HCT116 (cell line): ENCODE measurements at regions not wholly inside any gene's neighbourhood (a gene's known extent, or its start where the extent isn't known, plus 50 kb on each side); places are given as distances from the start of the nearest gene placed in this dataset.

Experiments used
- ATAC-seq: fragments of 200-7000 bp; cut with Tn5 transposase; 2 replicates; pipeline ENCODE4 v1.9.1; 2020; ENCODE audit warnings: mild to moderate bottlenecking, moderate library complexity
- BruUV-seq: library from RNA; stranded (reverse); fragments of 400-500 nt; replicated peaks from 2 replicates; lab custom pipeline; 2021; lab: Mats Ljungman, UMichigan
- CTCF ChIA-PET: fragments of 300-600 bp; sonication (Branson Sonifier 250); formaldehyde crosslinking; loops from one replicate; lab custom pipeline; 2021; ENCODE audit warnings: antibody characterized with exemption; lab: Charles Lee
- POLR2A ChIA-PET: fragments of 300-600, 350-600 bp; sonication (Branson Sonifier 250); formaldehyde crosslinking; loops from one replicate; lab custom pipeline; 2021; ENCODE audit warnings: antibody characterized with exemption; lab: Charles Lee
- RAD21 ChIA-PET, 2 experiments: fragments of 300-600 bp; sonication (Branson Sonifier 250); formaldehyde crosslinking; loops; one replicate each; lab custom pipeline; 2023; ENCODE audit warnings: low total read pairs in 2 of 2; ENCODE audit not compliant: uncharacterized antibody in 2 of 2, unreplicated experiment in 2 of 2, low non-redundant PET in 1 of 2; lab: Charles Lee
- DNase-seq: peaks from one replicate; pipeline ENCODE4 v3.0.0-alpha.2; 2010; ENCODE audit warnings: low read depth, low spot score
- H2AFZ ChIP-seq: fragments of 200-600 bp; shearing (Covaris generic), sonication (generic); 2 replicates; pipeline ENCODE4 v1.6.1; 2017; ENCODE audit warnings: low read depth, mixed run types, mixed read lengths, antibody characterized with exemption, low read length; ENCODE audit not compliant: poor library complexity, severe bottlenecking
- H3K27ac ChIP-seq: 2 replicates; pipeline ENCODE4 v1.5.1; 2012; ENCODE audit warnings: low read depth, low read length
- H3K27me3 ChIP-seq: fragments of 200-600 bp; sonication (generic); 2 replicates; pipeline ENCODE4 v1.6.1; 2016; ENCODE audit warnings: mixed run types, low read length, mixed read lengths; ENCODE audit not compliant: insufficient read depth
- H3K36me3 ChIP-seq, 2 experiments: fragments of 200-500 bp in 1 of 2; fragments of 200-600 bp in 1 of 2; sonication (Bioruptor generic) in 1 of 2; sonication (generic) in 1 of 2; 2 replicates each; pipeline versions ENCODE4 v1.5.1 to v1.6.1; 2014 to 2016; ENCODE audit warnings: low read length in 2 of 2, inconsistent platforms in 1 of 2, mixed read lengths in 1 of 2, mixed run types in 1 of 2; ENCODE audit not compliant: insufficient read depth in 2 of 2, control insufficient read depth in 1 of 2
- H3K4me1 ChIP-seq, 2 experiments: fragments of 200-600 bp in 1 of 2; sonication (generic) in 1 of 2; 2 replicates each; pipeline versions ENCODE4 v1.5.1 to v1.6.1; 2012 to 2017; ENCODE audit warnings: low read length in 2 of 2, inconsistent platforms in 1 of 2, mild to moderate bottlenecking in 1 of 2, mixed read lengths in 1 of 2, mixed run types in 1 of 2, moderate library complexity in 1 of 2; ENCODE audit not compliant: insufficient read depth in 2 of 2, control insufficient read depth in 1 of 2
- H3K4me2 ChIP-seq: fragments of 200-600 bp; sonication (generic); 2 replicates; pipeline ENCODE4 v1.6.1; 2017; ENCODE audit warnings: mixed run types, low read length, mixed read lengths
- H3K4me3 ChIP-seq, 2 experiments: fragments of 200-600 bp in 1 of 2; sonication (generic) in 1 of 2; replicated peaks in 1 of 2; 2 replicates each; pipeline ENCODE4 v1.5.1; 2011 to 2016; ENCODE audit warnings: low read length in 2 of 2, control low read depth in 1 of 2, low read depth in 1 of 2, mild to moderate bottlenecking in 1 of 2, mixed read lengths in 1 of 2, mixed run types in 1 of 2
- H3K79me2 ChIP-seq: fragments of 200-600 bp; sonication (generic); 2 replicates; pipeline ENCODE4 v1.6.1; 2017; ENCODE audit warnings: mild to moderate bottlenecking, mixed run types, low read length, moderate library complexity, mixed read lengths; ENCODE audit not compliant: insufficient read depth
- H3K9ac ChIP-seq: fragments of 200-600 bp; sonication (generic); 2 replicates; pipeline ENCODE4 v1.6.1; 2016; ENCODE audit warnings: low read length, mixed read lengths
- H3K9me2 ChIP-seq: fragments of 200-600 bp; sonication (generic), shearing (Covaris generic); 2 replicates; pipeline ENCODE4 v1.6.1; 2017; ENCODE audit warnings: mixed run types, mild to moderate bottlenecking, moderate library complexity; ENCODE audit not compliant: insufficient read depth
- H3K9me3 ChIP-seq, 2 experiments: fragments of 200-500 bp in 1 of 2; fragments of 200-600 bp in 1 of 2; sonication (Bioruptor generic) in 1 of 2; sonication (generic) in 1 of 2; 2 replicates each; pipeline ENCODE4 v1.6.1; 2014 to 2017; ENCODE audit warnings: low read length in 2 of 2, mixed read lengths in 2 of 2, inconsistent platforms in 1 of 2, low read depth in 1 of 2, mild to moderate bottlenecking in 1 of 2, mixed run types in 1 of 2, moderate library complexity in 1 of 2; ENCODE audit not compliant: control insufficient read depth in 1 of 2, insufficient read depth in 1 of 2
- H4K20me1 ChIP-seq: fragments of 200-600 bp; sonication (generic), shearing (Covaris generic); 2 replicates; pipeline ENCODE4 v1.6.1; 2017; ENCODE audit warnings: mixed run types, mild to moderate bottlenecking, moderate library complexity; ENCODE audit not compliant: insufficient read depth
- ATF3 ChIP-seq: IDR thresholded peaks from 2 replicates; pipeline ENCODE4 v1.6.1; 2012
- CBX3 ChIP-seq: IDR thresholded peaks from 2 replicates; pipeline ENCODE4 v1.6.1; 2012; ENCODE audit warnings: low read depth
- CTCF ChIP-seq, 3 experiments: fragments of 200-600 bp in 1 of 3; sonication (generic) in 1 of 3; IDR thresholded peaks in 2 of 3; conservative IDR thresholded peaks in 1 of 3; 2 replicates each; pipeline ENCODE4 v1.5.1; 2012 to 2017; ENCODE audit warnings: low read depth in 2 of 3, low read length in 2 of 3, antibody characterized with exemption in 1 of 3, borderline replicate concordance in 1 of 3, control low read depth in 1 of 3, mild to moderate bottlenecking in 1 of 3, mixed read lengths in 1 of 3, mixed run types in 1 of 3, moderate library complexity in 1 of 3; ENCODE audit not compliant: insufficient read depth in 1 of 3
- EGR1 ChIP-seq: IDR thresholded peaks from 2 replicates; pipeline ENCODE4 v1.6.1; 2012; ENCODE audit warnings: low read depth
- ELF1 ChIP-seq: IDR thresholded peaks from 2 replicates; pipeline ENCODE4 v1.6.1; 2012; ENCODE audit warnings: low read depth, borderline replicate concordance
- EZH2 ChIP-seq: fragments of 200-600 bp; sonication (generic); IDR thresholded peaks from 2 replicates; pipeline ENCODE4 v1.6.1; 2017; ENCODE audit warnings: antibody characterized with exemption, mixed run types
- EZH2phosphoT487 ChIP-seq: fragments of 200-600 bp; IDR thresholded peaks from 2 replicates; pipeline ENCODE4 v1.6.1; 2018; ENCODE audit warnings: antibody characterized with exemption, borderline replicate concordance
- FOSL1 ChIP-seq: IDR thresholded peaks from 2 replicates; pipeline ENCODE4 v1.6.1; 2012; ENCODE audit warnings: low read depth
- JUND ChIP-seq: IDR thresholded peaks from 2 replicates; pipeline ENCODE4 v1.6.1; 2012
- MAX ChIP-seq: IDR thresholded peaks from 2 replicates; pipeline ENCODE4 v1.6.1; 2012
- POLR2A ChIP-seq: IDR thresholded peaks from 2 replicates; pipeline ENCODE4 v1.7.0; 2011; ENCODE audit warnings: borderline replicate concordance; ENCODE audit not compliant: insufficient read depth, insufficient read length; ENCODE audit errors: extremely low read depth
- RAD21 ChIP-seq: IDR thresholded peaks from 2 replicates; pipeline ENCODE4 v1.6.1; 2012; ENCODE audit warnings: low read depth, mild to moderate bottlenecking
- REST ChIP-seq: IDR thresholded peaks from 2 replicates; pipeline ENCODE4 v1.6.1; 2012; ENCODE audit warnings: low read depth
- SIN3A ChIP-seq: IDR thresholded peaks from 2 replicates; pipeline ENCODE4 v1.6.1; 2012; ENCODE audit warnings: low read depth
- SP1 ChIP-seq: IDR thresholded peaks from 2 replicates; pipeline ENCODE4 v1.6.1; 2012; ENCODE audit warnings: low read depth
- SRF ChIP-seq: IDR thresholded peaks from 2 replicates; pipeline ENCODE4 v1.6.1; 2012; ENCODE audit warnings: low read depth
- YY1 ChIP-seq: IDR thresholded peaks from 2 replicates; pipeline ENCODE4 v1.6.1; 2011; ENCODE audit warnings: low read length, low read depth, moderate library complexity, mild to moderate bottlenecking; ENCODE audit not compliant: insufficient replicate concordance; ENCODE audit errors: extremely low read depth
- ZFX ChIP-seq: fragments of 450-650 bp; IDR thresholded peaks from 2 replicates; pipeline ENCODE4 v1.6.1; 2017
- ZNF274 ChIP-seq: fragments of 200-500 bp; sonication (Bioruptor generic); IDR thresholded peaks from 2 replicates; pipeline ENCODE4 v1.6.1; 2014; ENCODE audit warnings: mild to moderate bottlenecking, low read depth, low read length, inconsistent platforms
- intact Hi-C: fragments of 100-400 bp; cut with micrococcal nuclease; formaldehyde crosslinking; loops from 2 replicates; pipeline ENCODE4 v1.10.0; 2022

GRCh38 chr14:89493877-89494634 is 77.0 kb upstream of the FOXN3 start:
- intact Hi-C loops: no loop called here
- ChIA-PET RAD21 (no interaction called here), CTCF (no interaction called here), POLR2A (no interaction called here)
- no peak overlapping the region for H3K4me3 ChIP-seq
- no peaks in the 10 kb centered on the region for H3K79me2 ChIP-seq
- no peaks in the 10 kb centered on the region for H3K9me2 ChIP-seq
- DNase-seq: no peak
- H3K27ac ChIP-seq: no peak overlapping the region
- ATAC-seq: no peak
- H4K20me1 ChIP-seq: no peaks in the 10 kb centered on the region
- no peaks in the 10 kb centered on the region for H3K9me3 ChIP-seq
- no TSS peak for BruUV-seq
- no peak overlapping the region for H3K4me2 ChIP-seq
- no peaks in the 10 kb centered on the region for H3K4me1 ChIP-seq
- H2AFZ ChIP-seq: no peak overlapping the region
- TF ChIP-seq MAX (no peak), ATF3 (no peak), REST (no peak), POLR2A (no peak), FOSL1 (no peak), CBX3 (no peak), CTCF (IDR thresholded peaks at IDR 0.05 in 2 of 3, conservative IDR thresholded peaks at IDR 0.05 in 1 of 3; ENCODE audit: borderline replicate concordance in 1 of 3, insufficient read depth in 1 of 3, low read depth in 2 of 3, low read length in 2 of 3) (no peak), SP1 (no peak), YY1 (no peak), EGR1 (no peak), ZFX (no peak), EZH2phosphoT487 (no peak), ELF1 (no peak), JUND (no peak), SIN3A (no peak), ZNF274 (no peak), EZH2 (no peak), SRF (no peak), RAD21 (no peak)
- no peaks in the 10 kb centered on the region for H3K27me3 ChIP-seq
- H3K9ac ChIP-seq: no peak overlapping the region
- no peaks in the 10 kb centered on the region for H3K36me3 ChIP-seq
